ENCODE measurements at regions not wholly inside any gene's neighbourhood (a gene's known extent, or its start where the extent isn't known, plus 50 kb on each side); places are given as distances from the start of the nearest gene placed in this dataset.

DNA sequence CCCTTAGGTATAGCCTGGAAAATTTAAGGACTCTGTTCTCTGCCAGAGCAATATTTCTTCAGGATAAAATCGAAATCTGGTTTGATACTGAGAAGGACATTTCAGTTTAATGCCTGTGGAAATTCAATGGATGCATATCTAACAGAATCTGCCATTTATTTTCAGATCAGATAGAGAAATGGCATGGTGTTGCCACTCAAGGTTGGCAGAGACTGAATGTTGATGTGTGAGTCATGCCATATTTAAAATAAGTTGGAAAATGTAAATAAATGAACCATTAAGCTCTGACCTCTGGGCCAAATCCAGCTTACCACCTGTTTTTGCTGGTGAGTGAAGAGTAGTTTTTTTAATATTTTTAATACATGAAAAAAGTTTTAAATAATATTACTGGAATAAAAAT, 594.6 kb downstream of the DOK5 start:
- no peak for DNase-seq (ENCODE audit: low read depth)
- H3K4me3 ChIP-seq (replicated peaks; ENCODE audit: low read depth, low read length), result no peak overlapping the region
- TF ChIP-seq, protein P1, sequence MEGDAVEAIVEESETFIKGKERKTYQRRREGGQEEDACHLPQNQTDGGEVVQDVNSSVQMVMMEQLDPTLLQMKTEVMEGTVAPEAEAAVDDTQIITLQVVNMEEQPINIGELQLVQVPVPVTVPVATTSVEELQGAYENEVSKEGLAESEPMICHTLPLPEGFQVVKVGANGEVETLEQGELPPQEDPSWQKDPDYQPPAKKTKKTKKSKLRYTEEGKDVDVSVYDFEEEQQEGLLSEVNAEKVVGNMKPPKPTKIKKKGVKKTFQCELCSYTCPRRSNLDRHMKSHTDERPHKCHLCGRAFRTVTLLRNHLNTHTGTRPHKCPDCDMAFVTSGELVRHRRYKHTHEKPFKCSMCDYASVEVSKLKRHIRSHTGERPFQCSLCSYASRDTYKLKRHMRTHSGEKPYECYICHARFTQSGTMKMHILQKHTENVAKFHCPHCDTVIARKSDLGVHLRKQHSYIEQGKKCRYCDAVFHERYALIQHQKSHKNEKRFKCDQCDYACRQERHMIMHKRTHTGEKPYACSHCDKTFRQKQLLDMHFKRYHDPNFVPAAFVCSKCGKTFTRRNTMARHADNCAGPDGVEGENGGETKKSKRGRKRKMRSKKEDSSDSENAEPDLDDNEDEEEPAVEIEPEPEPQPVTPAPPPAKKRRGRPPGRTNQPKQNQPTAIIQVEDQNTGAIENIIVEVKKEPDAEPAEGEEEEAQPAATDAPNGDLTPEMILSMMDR (IDR thresholded peaks at IDR 0.05; ENCODE audit: low read length, missing control alignments), result no peak

DNA sequence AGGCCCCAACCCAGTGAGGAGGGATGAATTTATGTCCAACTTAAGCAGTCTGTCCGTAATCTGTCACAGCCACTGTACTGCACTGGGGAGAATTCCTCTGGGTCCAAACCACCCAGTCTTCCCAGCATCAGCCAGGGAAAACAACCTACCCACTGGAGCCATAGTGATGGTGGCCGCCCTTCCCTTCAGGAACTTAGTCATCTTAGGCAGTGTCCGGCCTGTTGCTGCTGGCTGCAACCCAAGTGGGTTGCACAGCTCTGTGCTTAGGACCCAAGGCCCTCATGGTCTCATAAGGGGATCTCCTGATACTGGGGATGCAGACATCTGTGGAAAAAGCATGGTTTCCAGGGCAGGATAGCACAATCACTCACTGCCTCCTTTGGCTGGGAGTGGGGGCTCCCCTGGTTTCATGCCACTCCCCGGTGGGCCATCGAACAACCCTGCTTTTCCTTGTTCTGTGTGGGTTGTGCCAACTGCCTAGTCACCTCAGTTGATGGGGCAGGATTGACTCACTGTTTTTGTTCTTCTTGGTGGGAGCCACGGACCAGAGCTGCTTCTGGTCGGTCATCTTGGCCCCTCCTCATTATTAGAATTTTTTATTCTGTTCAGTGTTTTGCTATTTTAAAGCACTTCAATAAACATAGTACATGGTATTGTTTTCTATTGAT, 591.9 kb downstream of the DOK5 start:
- no peak for DNase-seq (ENCODE audit: low read depth)
- TF ChIP-seq, protein P1 (IDR thresholded peaks at IDR 0.05; ENCODE audit: low read length, missing control alignments), result no peak
- H3K4me3 ChIP-seq (replicated peaks; ENCODE audit: low read depth, low read length), result no peak overlapping the region

DNA sequence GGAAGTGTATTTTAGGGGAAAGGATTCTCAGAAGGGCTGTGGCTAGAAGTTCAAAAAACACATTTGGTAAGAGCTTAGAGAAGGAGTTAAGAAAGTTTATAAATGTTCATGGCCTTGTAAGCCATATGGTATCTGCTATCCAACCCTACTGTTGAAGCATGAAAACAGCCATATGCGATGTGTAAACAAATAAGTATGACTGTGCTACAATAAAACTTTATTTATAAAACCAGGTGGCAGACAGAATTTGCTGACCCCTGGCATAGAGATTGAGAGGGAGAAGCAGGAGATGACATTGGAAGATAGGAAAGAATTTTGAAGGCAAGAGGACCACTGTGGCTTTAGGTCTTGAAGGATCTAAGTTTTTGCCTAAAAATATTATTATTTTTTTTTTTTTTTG, 583.5 kb downstream of the DOK5 start:
- TF ChIP-seq, protein P1 (IDR thresholded peaks at IDR 0.05; ENCODE audit: low read length, missing control alignments), result no peak
- DNase-seq (ENCODE audit: low read depth), result no peak
- no peak overlapping the region for H3K4me3 ChIP-seq (replicated peaks; ENCODE audit: low read depth, low read length)

DNA sequence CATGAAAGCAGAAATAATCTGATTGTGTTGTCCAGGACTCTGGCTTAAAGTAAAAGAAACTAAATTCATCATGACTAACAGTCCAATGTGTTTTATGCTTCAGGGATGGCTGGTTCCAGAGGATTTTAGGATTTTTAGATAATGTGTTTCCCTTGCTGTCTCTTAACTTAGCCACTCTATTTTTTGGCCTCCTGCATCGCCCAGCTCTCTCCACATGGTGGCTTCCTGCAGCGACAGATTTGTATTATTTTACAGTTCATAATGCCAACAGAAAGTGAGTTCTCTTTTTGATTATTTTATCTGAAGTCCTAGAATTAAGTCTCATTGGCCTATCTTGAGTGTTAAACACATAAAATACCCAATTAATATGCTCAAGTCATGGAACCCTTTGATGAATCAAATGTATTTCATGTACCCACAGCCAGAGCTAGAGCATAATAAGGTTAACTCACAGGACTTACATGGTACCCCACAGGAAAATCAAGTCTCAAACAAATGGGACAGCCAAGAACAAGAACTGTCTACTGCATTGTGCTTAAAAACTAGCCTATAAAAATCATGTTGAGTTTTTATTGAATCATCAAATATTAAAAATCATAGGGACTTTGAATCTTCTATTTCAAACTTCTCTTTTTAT, 582.5 kb downstream of the DOK5 start:
- TF ChIP-seq, protein P1 (IDR thresholded peaks at IDR 0.05; ENCODE audit: low read length, missing control alignments), result no peak
- DNase-seq (ENCODE audit: low read depth), result no peak
- H3K4me3 ChIP-seq (replicated peaks; ENCODE audit: low read depth, low read length), result no peak overlapping the region

DNA sequence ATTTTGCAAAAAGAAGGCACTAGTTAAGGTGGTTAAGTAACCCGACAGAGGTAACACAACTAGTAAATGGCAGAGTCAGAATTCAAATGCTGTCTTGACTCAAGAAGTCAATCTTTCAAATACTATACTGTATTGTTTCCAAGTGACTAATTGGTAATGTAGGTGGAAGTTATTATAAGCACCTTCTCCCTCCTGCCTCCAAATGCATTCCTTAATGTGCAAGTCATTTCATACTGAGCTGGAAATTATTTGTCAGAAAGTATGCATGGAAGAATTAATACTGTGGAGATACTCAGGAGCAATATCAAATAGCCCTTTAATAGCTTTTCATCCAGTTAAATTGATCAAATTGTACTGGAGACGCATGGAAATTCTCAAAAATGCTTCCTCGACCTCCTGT, 579.1 kb downstream of the DOK5 start:
- no peak for DNase-seq (ENCODE audit: low read depth)
- no peak overlapping the region for H3K4me3 ChIP-seq (replicated peaks; ENCODE audit: low read depth, low read length)
- TF ChIP-seq, protein P1 (IDR thresholded peaks at IDR 0.05; ENCODE audit: low read length, missing control alignments), result no peak

DNA sequence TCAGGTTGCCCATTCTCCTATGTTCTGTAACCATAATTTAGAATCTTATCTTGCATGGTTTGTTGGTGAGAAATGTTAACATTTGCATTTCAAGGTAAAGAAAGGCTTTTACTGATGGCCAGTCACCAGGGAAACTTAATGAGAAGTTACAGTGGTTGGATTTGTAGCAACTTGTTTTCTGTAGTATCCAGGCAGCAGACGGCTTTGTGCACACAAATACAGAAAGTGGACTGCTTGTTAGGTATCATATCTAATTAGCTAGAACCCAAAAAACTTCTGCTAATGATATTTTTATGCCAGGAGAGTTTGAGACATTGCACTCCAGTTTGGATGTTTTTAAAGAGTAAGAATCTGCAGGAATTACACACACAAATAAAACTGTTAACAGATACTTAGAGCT, 578.0 kb downstream of the DOK5 start:
- no peak overlapping the region for H3K4me3 ChIP-seq (replicated peaks; ENCODE audit: low read depth, low read length)
- no peak for DNase-seq (ENCODE audit: low read depth)
- TF ChIP-seq, protein P1 (IDR thresholded peaks at IDR 0.05; ENCODE audit: low read length, missing control alignments), result no peak

DNA sequence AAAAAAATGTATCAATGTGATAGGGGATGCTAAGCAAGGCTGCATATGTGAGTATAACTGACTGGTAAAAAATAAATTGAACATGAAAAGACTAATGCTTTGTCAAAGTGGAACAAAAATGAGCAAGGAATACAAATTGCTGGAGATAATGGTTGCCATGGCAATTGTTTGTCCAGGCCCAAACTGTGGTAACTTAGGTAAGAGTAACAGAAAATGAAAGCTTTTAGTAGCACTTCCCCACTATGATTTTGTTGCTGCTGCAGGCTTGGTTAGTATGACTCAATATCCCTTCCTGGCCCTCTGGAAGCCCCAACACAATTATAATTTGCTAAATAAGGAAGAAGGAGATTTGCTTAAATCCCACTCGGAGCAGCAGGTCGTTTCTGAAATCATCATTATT, 577.1 kb downstream of the DOK5 start:
- TF ChIP-seq, protein P1 (IDR thresholded peaks at IDR 0.05; ENCODE audit: low read length, missing control alignments), result no peak
- H3K4me3 ChIP-seq (replicated peaks; ENCODE audit: low read depth, low read length), result no peak overlapping the region
- no peak for DNase-seq (ENCODE audit: low read depth)
